Medulla oblongata (tissue), 1 donor: ENCODE measurements at regions not wholly inside any gene's neighbourhood (a gene's known extent, or its start where the extent isn't known, plus 50 kb on each side); places are given as distances from the start of the nearest gene placed in this dataset.

Experiments
- DNase-seq: peaks from one replicate; pipeline ENCODE4 v3.0.0-alpha.2; 2015; ENCODE audit errors: extremely low spot score

- DNase-seq = peak; percentile 39
Measured at GRCh38 chr2:188132385-188132784, 159.3 kb upstream of the GULP1 start.

DNA sequence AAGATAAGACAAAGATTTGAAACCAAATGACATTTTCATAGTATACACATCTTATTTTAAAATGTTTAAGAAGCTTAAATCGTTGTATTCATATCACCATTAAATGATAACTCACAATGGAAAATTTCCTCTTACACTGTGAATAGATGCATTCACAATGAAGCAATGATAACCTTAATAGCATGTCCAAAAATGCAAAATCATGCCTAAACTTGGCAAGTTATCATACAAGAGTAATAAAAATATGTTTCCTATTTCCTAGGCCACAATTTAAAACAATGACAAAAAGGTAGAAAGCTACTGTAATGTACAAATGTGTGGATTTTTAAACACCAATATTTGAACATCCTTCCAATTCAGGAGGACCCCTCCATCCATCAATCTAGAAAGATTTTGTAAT lies 157.4 kb upstream of the GULP1 start:
- DNase-seq = no peak

DNA sequence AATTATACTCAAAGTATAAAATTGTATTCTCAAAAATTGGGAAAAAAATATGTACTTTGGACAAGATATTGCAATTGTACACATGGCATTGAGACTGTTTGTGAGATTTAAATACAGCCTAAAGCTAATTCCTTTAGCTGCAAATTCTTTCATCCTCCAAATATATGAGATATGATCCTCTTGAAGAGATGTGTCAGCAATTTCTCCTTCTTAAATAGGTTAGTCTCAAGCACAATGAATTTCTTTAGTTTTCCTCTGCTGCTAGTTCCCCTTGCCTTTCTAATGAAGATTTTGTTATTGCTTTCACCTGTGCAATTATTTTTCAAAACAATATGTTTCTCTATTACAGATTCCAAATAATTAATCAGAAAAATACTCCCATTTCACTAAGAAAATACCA lies 153.4 kb upstream of the GULP1 start:
- no peak for DNase-seq

DNA sequence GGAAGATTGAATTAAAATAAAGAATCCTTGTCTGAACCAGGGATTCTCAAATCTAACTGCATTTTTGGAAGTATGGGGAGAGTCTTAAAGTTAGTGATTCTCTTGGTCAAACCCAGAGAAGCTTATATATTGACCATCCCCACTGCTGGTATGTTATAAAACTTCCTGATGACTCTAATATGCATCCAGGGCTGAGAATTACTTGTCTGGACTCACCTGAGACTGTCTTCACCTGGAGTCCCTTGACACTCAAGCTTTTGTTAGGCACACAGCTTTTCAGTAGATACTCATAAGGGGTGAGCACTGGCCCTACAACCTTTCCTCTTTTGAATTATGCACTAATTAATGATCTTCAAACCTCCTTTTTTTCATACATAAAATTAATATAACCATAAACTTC lies 149.6 kb upstream of the GULP1 start:
- DNase-seq = no peak

DNA sequence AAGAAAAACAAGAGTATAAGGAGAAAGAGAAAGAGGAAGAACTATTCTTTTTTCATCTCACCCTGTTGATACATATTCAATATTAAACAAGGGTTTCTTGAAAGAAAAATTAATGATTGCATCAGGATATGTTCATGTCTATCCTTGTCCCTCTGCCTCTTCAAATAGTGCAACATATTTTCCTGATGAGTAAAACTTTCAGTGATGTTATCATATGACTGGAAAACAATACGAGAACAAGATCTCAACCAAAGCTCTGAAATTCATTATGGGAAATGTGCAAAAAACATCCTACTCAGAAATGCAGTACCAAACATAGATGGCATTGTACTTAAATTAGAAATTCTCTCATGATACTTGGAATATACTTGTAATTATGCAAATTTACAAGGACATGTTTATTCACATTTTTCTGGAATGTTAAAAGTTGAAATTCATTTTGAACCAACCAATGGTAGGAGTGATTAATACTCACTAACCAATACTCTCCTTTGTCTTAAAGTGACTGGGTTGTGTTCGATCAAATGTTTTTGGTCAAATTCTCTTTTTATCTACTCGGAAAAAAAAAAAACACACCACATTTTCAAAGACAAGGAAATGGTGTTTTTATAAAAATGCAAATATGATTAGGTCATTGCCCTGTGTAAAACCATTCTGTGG lies 148.9 kb upstream of the GULP1 start:
- DNase-seq = no peak

DNA sequence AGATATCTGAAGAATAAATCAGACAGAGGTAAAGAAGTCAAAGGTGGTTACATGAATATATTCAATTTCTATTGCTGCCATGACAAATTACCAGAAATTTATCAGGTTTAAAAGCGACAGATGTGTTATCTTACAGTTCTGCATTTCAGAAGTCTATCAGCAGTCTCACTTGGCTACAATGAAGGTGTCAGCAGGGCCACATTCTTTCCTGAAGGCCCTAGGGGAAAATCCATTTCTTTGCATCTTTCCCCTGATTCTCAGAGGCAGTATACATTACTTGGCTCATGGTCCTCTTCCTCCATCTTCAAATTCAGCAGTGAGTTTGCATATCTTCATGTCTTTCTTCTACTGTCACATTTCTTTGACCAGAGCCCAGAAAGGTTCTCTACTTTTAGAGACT lies 145.8 kb upstream of the GULP1 start:
- no peak for DNase-seq

DNA sequence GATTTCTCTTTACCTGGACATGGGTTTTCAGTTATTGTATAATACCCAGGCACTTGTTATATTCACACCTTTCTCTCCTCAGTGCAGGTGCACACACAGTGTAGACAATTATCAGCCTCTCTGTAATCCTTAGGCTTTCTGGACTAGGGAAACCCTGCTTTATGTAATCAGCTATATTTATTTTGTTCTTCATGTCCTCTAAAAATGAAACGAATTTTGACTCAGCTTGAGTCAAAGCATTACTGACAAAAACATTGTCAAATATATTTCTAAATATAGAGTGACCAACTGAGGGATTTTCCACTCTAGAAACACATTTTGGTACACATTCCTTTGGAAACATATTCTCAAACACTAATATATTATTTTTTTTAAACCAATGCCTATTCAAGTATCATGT lies 144.8 kb upstream of the GULP1 start:
- no peak for DNase-seq

DNA sequence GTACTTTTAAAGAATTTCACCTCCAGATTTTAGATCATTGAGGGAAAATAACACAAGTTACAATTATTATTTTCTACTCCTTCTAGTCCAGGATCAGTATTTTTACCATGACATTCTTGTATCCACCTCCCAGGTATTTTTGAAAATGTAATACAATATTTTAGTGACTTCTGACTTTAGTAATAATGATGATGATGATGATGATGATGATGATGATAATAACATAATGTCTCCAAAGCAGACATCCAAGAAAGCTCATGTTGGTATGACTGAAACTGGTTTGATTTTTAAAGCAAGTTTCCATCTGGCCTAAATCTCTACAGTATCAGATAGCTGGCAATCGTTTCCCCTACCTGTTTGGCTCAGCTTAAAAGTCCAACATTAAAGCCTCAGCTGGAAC lies 140.0 kb upstream of the GULP1 start:
- DNase-seq = no peak

GRCh38 chr2:188158337-188159100 lies 133.2 kb upstream of the GULP1 start:
- no peak for DNase-seq

DNA sequence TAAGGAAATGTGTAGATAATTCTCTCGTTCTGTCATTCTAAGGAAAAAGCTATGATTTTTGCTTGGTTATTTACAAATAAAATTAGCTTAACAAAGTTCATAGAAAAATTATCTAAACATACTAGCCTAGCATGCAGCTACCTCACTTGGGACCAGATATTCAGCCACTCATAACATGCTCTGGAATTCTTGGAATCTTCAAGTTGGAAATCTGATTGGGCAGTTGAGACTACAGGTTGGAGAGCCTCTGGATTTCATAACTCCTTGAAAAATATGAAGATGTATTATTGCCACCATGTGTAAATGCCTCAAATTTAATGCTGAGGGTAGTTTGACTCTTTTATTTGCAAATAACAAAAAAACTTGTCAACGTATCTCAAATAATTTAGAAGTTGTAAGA lies 132.2 kb upstream of the GULP1 start:
- DNase-seq = no peak

DNA sequence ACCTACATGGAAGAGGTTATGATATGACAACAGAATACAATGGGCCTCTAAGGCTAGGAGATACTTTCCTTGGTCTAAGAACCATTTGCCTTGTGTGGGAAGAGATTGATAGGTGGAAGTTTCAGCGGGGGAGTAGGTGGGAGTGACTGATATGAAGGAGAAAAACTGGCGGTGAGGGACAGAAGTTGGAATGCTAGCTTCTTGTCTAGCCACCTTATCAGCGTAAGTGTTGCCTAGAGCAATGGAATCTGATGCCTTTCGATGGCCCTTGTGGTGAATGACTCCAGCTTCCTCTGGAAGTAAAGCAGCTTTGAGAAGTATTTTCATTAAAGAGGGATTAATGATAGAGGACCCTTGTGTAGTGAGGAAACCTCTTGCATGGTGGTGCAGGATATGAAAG lies 121.3 kb upstream of the GULP1 start:
- no peak for DNase-seq

GRCh38 chr2:188176620-188177019 lies 115.1 kb upstream of the GULP1 start:
- DNase-seq = no peak

DNA sequence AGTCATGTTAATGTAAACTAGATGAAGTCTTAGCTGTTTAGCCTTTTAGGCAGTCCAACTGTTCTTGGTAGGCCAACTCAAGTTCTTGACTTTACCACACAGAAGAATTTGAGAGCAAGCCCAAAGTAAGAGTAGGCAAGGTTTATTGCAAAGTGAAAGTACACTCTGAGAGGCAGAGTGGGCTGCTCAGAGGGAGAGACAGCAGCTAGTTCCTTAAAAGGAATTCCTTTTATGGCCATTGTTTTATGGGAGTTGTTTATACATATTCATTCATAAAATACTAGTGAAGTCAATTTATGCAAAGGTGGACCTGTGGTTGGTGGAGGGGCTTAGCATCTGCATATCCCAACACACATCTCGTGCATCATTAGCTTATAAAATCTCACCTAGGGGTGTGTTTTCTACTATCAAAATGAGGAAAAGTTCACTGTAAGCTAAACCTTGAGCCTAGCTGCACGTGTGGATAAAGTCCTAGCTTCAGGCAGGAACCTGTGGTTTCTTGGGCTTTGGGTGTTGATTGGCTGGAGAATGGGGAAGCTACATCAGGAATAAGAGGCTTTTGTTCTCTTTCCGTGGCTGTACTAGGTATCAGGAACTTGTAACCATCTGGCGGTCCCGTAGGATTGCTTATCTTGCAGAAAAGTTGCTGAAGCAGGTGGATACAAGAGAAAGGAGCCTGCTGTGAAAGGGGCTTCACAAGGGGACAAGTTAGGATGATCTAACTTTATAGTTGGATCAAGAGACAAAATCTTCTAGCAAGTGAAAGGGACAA lies 110.4 kb upstream of the GULP1 start:
- DNase-seq = no peak

DNA sequence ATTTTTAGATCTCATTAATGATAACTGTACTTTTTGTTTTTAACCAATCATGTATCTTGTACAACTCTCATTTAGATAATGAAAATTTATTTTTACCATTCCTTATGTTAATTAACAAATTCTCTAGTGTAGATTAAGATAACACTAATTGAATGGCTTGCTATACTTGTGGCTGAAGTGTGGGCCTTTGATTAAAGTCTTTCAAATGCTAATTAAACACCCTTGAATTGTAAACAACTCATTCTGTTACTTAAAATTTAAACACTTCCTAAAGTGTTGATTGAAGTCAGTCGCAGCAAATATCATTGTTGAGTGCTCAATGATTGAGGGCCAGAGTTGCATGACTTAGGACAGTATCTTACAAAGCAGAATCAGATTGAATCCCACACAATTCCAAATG lies 109.8 kb upstream of the GULP1 start:
- no peak for DNase-seq

GRCh38 chr2:188187726-188188125 lies 103.9 kb upstream of the GULP1 start:
- no peak for DNase-seq

GRCh38 chr2:188189356-188189755 lies 102.3 kb upstream of the GULP1 start:
- DNase-seq = no peak

GRCh38 chr2:188193230-188193629 lies 98.4 kb upstream of the GULP1 start:
- DNase-seq = no peak

DNA sequence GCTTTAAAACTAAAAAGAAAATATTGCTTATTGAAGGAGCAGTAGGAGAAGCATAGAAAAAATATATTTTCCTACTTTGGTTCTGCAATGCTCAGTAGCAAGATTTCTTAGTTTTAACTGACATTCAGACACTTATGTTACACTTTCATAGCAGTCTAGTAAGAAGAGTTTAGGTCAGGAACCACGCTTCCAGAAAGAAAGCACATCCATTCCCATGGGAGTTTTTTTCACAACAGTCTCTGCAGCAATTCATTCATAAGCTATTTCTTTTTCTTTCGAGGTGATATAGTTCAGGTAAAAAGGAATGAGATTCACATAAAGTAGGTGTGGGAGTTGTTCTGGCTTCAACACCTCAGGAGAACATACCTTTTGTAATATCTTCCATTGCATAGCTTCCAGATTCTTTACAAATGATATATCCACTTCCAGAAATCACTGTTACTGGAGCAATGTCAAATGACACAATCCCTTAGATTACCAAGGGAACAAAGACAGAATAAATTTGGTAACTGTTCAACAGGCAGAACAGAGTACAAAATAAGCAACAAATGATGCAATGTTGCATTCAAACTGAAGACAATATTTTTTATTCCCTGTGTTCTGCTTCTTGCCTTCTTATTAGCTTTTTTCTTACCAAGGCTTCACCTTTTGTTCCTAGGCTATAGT lies 95.2 kb upstream of the GULP1 start:
- no peak for DNase-seq

GRCh38 chr2:188199716-188200128 lies 92.0 kb upstream of the GULP1 start:
- no peak for DNase-seq

DNA sequence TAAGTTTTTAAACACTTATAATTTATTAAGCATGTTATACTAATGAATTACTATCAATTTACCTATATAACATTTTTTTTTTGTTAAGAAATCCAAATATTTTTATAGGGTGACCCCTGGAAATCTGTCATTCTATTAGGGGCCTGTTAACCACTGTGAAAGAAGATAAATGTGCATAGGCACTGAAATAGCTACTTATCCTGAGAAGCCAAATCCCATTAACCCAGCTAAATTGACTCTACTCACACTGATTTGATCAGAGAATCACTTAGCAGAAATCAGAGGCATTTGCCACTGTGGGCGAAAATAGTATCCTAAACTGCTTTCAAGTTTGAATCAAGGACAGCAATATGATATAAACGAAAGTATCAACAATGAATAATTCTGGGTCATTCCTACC lies 90.0 kb upstream of the GULP1 start:
- DNase-seq = no peak

DNA sequence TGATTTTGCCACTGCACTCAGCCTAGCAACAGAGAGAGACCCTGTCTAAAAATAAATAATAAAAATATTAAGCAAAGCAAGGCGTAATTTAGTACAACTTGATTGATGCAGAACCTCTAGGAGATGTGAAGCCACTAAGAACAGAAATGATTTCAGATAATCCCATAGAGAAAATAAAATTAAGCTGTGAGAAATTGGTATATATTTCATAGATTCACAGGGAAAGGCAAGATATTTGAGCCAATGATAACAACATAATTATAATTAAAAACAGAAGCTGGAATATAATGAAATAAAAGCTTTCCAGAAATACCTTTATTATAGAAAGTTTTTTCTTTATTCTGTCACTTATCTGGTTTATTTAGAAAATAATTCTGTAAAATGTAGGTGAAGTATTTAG lies 88.9 kb upstream of the GULP1 start:
- DNase-seq = no peak

DNA sequence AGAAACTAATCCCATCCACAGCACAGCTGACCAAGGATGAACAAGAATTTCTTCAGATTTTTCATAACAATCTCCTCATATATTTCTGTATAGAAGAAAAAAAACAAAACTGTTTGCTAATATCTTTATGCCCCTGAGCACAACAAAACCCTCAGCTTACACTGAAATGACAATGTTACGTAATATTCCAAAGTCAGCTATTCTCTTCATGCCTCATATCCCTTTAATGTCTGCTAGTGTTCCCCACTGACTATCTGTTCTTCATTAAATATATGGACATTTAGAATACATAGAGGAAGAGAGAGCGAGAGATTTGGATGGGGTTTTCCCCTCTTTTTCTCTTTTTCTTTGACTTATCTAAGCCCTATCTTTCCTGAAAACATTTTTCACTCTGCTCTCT lies 87.9 kb upstream of the GULP1 start:
- no peak for DNase-seq
